ENCODE measurements at regions not wholly inside any gene's neighbourhood (a gene's known extent, or its start where the extent isn't known, plus 50 kb on each side); places are given as distances from the start of the nearest gene placed in this dataset.

DNA sequence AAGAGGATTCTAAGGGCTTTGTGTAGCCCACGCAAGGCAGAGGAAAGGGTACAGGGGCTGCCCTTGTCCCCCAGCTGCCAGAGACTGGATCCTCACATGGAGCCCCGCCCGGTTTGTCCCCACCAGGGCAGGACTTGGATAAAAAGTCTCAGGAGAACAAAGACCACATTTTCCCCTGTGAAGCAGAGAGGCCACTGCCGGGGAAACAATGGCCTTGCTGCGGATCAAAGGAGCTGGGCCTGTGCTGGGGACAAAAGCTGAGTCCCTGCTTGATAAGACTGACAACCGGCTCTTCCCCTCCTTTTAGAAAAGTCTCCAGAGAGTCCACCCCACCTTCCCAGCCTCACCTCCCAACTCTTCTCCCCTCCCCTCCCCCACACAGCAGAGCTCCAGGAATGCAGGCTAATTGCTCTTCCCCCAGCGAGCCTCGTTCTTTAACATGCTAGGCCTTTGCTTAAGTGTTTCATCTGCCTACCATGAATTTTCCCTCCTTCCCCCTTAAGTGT is 142.4 kb downstream of the PLPP3 start:
- 75% methylated on average over 8 of the region's 8 CpGs for WGBS
- Histone ChIP-seq H3K36me3 (no peaks in the 10 kb centered on the region), H3K4me3 (no peak overlapping the region), H3K27me3 (replicated peaks; ENCODE audit: insufficient read depth) (no peaks in the 10 kb centered on the region), H3K9me3 (no peaks in the 10 kb centered on the region), H3K4me1 (replicated peaks) (no peaks in the 10 kb centered on the region), H3K27ac (no peak overlapping the region)
- TF ChIP-seq POLR2A (IDR thresholded peaks at IDR 0.05), result no peak
- intact Hi-C loops (cut with DNase I), result no loop called here
- DNase-seq (ENCODE audit: low spot score), result no peak

DNA sequence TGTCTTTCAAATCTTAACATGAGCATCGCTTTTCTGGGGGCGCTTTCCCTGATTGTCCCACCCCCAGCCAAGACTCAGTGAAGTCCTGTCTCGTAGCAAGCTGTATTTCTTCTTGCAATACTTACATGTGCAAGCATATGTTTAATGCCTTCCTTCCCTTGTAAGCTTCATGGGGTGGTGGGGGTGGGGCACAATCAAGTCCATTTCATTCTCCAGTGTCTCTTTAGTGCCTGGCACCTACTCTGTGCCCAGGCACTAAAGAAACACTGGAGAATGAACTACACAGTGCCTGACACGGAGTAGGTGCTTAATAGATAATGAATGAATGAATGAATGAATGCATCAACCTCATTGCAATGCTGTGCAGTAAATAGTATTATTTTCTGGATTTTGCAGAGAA is 143.1 kb downstream of the PLPP3 start:
- no peaks in the 10 kb centered on the region for H3K9me3 ChIP-seq
- no peak for DNase-seq (ENCODE audit: low spot score)
- H3K27me3 ChIP-seq (replicated peaks; ENCODE audit: insufficient read depth), result no peaks in the 10 kb centered on the region
- intact Hi-C loops (cut with DNase I), result no loop called here
- no peak overlapping the region for H3K27ac ChIP-seq
- H3K4me1 ChIP-seq (replicated peaks), result no peaks in the 10 kb centered on the region
- H3K4me3 ChIP-seq, result no peak overlapping the region
- TF ChIP-seq POLR2A (IDR thresholded peaks at IDR 0.05) (no peak), POLR2AphosphoS5 (IDR thresholded peaks at IDR 0.05) (no peak)
- TF ChIP-seq, protein P1, sequence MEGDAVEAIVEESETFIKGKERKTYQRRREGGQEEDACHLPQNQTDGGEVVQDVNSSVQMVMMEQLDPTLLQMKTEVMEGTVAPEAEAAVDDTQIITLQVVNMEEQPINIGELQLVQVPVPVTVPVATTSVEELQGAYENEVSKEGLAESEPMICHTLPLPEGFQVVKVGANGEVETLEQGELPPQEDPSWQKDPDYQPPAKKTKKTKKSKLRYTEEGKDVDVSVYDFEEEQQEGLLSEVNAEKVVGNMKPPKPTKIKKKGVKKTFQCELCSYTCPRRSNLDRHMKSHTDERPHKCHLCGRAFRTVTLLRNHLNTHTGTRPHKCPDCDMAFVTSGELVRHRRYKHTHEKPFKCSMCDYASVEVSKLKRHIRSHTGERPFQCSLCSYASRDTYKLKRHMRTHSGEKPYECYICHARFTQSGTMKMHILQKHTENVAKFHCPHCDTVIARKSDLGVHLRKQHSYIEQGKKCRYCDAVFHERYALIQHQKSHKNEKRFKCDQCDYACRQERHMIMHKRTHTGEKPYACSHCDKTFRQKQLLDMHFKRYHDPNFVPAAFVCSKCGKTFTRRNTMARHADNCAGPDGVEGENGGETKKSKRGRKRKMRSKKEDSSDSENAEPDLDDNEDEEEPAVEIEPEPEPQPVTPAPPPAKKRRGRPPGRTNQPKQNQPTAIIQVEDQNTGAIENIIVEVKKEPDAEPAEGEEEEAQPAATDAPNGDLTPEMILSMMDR (IDR thresholded peaks at IDR 0.05), result no peak
- no peaks in the 10 kb centered on the region for H3K36me3 ChIP-seq
- WGBS, result 96% methylated on average over 4 of the region's 4 CpGs

DNA sequence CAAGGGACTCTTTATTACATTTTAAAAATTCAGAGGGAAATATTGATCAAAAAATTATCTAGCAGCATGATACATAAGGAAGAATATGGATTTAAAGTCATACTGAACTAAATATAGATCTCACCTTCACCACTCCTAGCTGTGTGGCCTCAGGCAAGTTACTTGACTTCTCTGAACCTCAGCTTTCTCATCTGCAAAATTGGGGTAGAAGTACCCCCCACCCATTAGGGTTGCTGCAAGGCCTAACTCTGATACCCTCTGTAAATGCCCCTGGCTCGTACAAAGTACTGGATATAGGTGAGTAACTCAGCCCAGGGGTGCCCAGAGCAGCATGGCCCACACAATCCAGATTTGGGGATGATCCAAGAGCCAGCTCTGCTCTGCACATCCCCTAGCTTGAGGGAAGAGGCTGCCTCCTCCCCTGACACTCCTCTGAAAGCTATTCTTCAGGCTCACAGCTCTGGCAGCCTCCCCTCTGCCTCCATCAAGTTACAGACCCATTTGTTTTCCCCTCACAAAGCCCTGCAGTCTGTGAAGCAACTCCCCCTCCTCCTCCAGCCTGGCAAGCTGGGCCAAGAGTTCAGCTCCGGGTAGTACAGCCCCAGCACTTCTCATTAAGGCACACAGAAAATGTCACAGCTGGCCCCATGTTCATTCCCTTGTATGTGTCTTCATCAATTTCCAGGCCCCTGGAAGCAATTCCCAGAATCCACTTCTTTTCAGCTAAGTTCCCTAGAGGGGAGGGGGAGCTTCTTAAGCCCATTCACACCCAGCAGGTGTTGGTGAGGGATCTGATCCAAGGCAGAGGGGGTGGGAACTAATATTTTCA is 143.7 kb downstream of the PLPP3 start:
- intact Hi-C loops (cut with DNase I), result no loop called here
- Histone ChIP-seq H3K27ac (no peak overlapping the region), H3K9me3 (no peaks in the 10 kb centered on the region), H3K4me3 (no peak overlapping the region), H3K36me3 (no peaks in the 10 kb centered on the region), H3K4me1 (replicated peaks) (no peaks in the 10 kb centered on the region), H3K27me3 (replicated peaks; ENCODE audit: insufficient read depth) (no peaks in the 10 kb centered on the region)
- TF ChIP-seq POLR2A (IDR thresholded peaks at IDR 0.05) (no peak), POLR2AphosphoS5 (IDR thresholded peaks at IDR 0.05) (no peak)
- TF ChIP-seq, protein P1 (IDR thresholded peaks at IDR 0.05), result no peak
- 70% methylated on average over 2 of the region's 2 CpGs for WGBS
- no peak for DNase-seq (ENCODE audit: low spot score)

DNA sequence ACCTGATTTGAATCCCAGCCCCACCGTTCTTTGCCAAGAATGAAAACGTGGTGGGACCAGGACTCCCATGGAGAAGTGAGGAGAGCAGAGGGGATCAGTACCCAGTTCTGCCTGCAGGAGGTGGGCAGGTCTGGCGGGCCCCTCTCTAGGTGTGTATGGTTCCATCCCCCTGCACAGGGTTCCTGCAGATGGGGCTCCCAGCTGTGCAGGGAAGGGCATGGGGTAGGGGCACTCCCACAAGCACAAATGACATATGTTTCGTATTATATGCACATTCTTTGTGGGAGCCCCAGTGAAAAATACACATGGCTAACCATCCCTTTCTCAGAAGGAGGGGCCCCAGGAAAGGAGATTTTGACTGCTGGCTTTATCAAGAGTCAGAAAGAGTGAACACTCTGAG is 144.6 kb downstream of the PLPP3 start:
- H3K36me3 ChIP-seq, result no peaks in the 10 kb centered on the region
- H3K4me3 ChIP-seq, result no peak overlapping the region
- WGBS, result 92% methylated on average over 4 of the region's 4 CpGs
- H3K4me1 ChIP-seq (replicated peaks), result no peaks in the 10 kb centered on the region
- DNase-seq (ENCODE audit: low spot score), result no peak
- no peaks in the 10 kb centered on the region for H3K9me3 ChIP-seq
- intact Hi-C loops (cut with DNase I), result no loop called here
- TF ChIP-seq POLR2AphosphoS5 (IDR thresholded peaks at IDR 0.05), result no peak
- TF ChIP-seq, protein P1 (IDR thresholded peaks at IDR 0.05), result no peak
- no peak for TF ChIP-seq POLR2A (IDR thresholded peaks at IDR 0.05)
- H3K27me3 ChIP-seq (replicated peaks; ENCODE audit: insufficient read depth), result no peaks in the 10 kb centered on the region
- no peak overlapping the region for H3K27ac ChIP-seq

DNA sequence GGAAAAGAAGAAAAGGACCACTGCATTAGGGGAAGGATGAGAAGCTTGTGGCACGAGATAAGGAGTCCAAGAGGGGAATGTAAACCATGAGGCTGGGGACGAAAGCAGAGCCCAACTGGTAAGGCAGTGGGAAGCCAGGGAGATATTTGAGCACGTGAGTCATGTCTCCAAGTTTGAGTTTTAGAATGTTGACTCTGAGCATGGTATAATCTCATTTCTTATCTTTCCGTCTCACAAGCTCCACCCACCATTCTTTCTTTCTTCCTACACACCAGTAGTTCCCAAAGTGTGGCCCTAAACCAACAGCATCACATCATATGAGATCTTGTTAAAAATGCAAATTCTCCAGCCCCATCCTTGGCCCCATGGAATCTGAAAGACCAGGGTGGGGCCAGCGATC is 145.3 kb downstream of the PLPP3 start:
- H3K4me3 ChIP-seq, result no peak overlapping the region
- H3K9me3 ChIP-seq, result no peaks in the 10 kb centered on the region
- no peak overlapping the region for H3K27ac ChIP-seq
- DNase-seq (ENCODE audit: low spot score), result no peak
- no peaks in the 10 kb centered on the region for H3K4me1 ChIP-seq (replicated peaks)
- no peaks in the 10 kb centered on the region for H3K36me3 ChIP-seq
- intact Hi-C loops (cut with DNase I), result no loop called here
- no peaks in the 10 kb centered on the region for H3K27me3 ChIP-seq (replicated peaks; ENCODE audit: insufficient read depth)
- TF ChIP-seq POLR2AphosphoS5 (IDR thresholded peaks at IDR 0.05) (no peak), POLR2A (IDR thresholded peaks at IDR 0.05) (no peak)
- TF ChIP-seq, protein P1 (IDR thresholded peaks at IDR 0.05), result no peak
- 74% methylated on average over 5 of the region's 5 CpGs for WGBS

Measured in prostate gland (tissue), 2 donors.